ENCODE measurements at regions not wholly inside any gene's neighbourhood (a gene's known extent, or its start where the extent isn't known, plus 50 kb on each side); places are given as distances from the start of the nearest gene placed in this dataset.

- TF ChIP-seq POLR2A (IDR thresholded peaks at IDR 0.05) (no peak), CTCF (IDR thresholded peaks at IDR 0.05 in 8 of 11, conservative IDR thresholded peaks at IDR 0.05 in 3 of 11) (no peak)
Observed at GRCh38 chr4:116397714-116398113, 687.7 kb downstream of the TRAM1L1 start.
